GM12878 (cell line): ENCODE measurements at regions not wholly inside any gene's neighbourhood (a gene's known extent, or its start where the extent isn't known, plus 50 kb on each side); places are given as distances from the start of the nearest gene placed in this dataset.
"Not testable (repeated sequence)": the region's sequence is repeated elsewhere in the genome, so short reads cannot be mapped to it uniquely, and the experiment has no call there.

ENCODE experiments used
- ATAC-seq: fragments of 200-7000 bp; cut with Tn5 transposase; 3 replicates; pipeline ENCODE4 v1.9.1; 2020; ENCODE audit warnings: mild to moderate bottlenecking, moderate library complexity
- BruUV-seq: library from RNA; stranded (reverse); fragments of 400-500 nt; replicated peaks from 2 replicates; lab custom pipeline; 2021; lab: Mats Ljungman, UMichigan
- CTCF ChIA-PET: fragments of 300-600 bp; sonication (Branson Sonifier 250); formaldehyde crosslinking; extraction: SDS; loops from one replicate; lab custom pipeline; 2021; ENCODE audit warnings: inconsistent platforms; lab: Yijun Ruan, JAX
- POLR2A ChIA-PET: fragments of 350-600 bp; formaldehyde crosslinking; extraction: SDS; loops from one replicate; lab custom pipeline; 2021; ENCODE audit warnings: inconsistent platforms; lab: Charles Lee
- RAD21 ChIA-PET: fragments of 300-600 bp; sonication (Branson Sonifier 250); formaldehyde crosslinking; loops from one replicate; lab custom pipeline; 2023; ENCODE audit warnings: antibody characterized with exemption; ENCODE audit not compliant: unreplicated experiment; lab: Charles Lee
- SMC1A ChIA-PET: fragments of 300-600 bp; sonication (Branson Sonifier 250); formaldehyde crosslinking; loops from one replicate; lab custom pipeline; 2023; ENCODE audit not compliant: unreplicated experiment, uncharacterized antibody; lab: Charles Lee
- DNase-seq: peaks from one replicate; pipeline ENCODE4 v3.0.0-alpha.2; 2011; ENCODE audit warnings: low read depth, low spot score
- FAIRE-seq: peaks from 3 replicates; lab custom pipeline; 2011; peaks lifted over from hg19 to GRCh38; lab: Jason Lieb, UNC
- H2AFZ ChIP-seq: 2 replicates; pipeline ENCODE4 v1.6.0; 2011; ENCODE audit warnings: low read depth, low read length, control low read depth; ENCODE audit not compliant: control insufficient read depth
- H3K27ac ChIP-seq: 2 replicates; pipeline ENCODE4 v1.5.1; 2011; ENCODE audit warnings: control low read depth; ENCODE audit not compliant: control insufficient read depth, insufficient read depth
- H3K27me3 ChIP-seq, 2 experiments: replicated peaks in 1 of 2; 2 replicates each; pipeline versions ENCODE4 v1.6.0 to v1.6.1; 2011; ENCODE audit warnings: low read length in 1 of 2; ENCODE audit not compliant: control insufficient read depth in 2 of 2, insufficient read depth in 2 of 2
- H3K36me3 ChIP-seq, 2 experiments: 2 replicates each; pipeline ENCODE4 v1.5.1; 2011; ENCODE audit warnings: low read length in 1 of 2; ENCODE audit not compliant: control insufficient read depth in 2 of 2, insufficient read depth in 2 of 2
- H3K4me1 ChIP-seq: 2 replicates; pipeline ENCODE4 v1.6.1; 2011; ENCODE audit warnings: mild to moderate bottlenecking, low read length, moderate library complexity, mixed read lengths; ENCODE audit not compliant: control insufficient read depth, insufficient read depth
- H3K4me2 ChIP-seq: 2 replicates; pipeline ENCODE4 v1.6.0; 2011; ENCODE audit warnings: control low read depth; ENCODE audit not compliant: control insufficient read depth, insufficient read depth
- H3K4me3 ChIP-seq: fragments of 200-600 bp; sonication (generic); 2 replicates; pipeline ENCODE4 v1.5.1; 2016
- H3K79me2 ChIP-seq: 2 replicates; pipeline ENCODE4 v1.6.0; 2011; ENCODE audit warnings: low read length; ENCODE audit not compliant: control insufficient read depth, insufficient read depth
- H3K9ac ChIP-seq: 2 replicates; pipeline ENCODE4 v1.8.0; 2011; ENCODE audit warnings: low read length, control low read depth, mixed read lengths; ENCODE audit not compliant: control insufficient read depth, insufficient read depth
- H3K9me3 ChIP-seq: replicated peaks from 3 replicates; pipeline ENCODE4 v1.5.1; 2011; ENCODE audit warnings: mild to moderate bottlenecking, low read length; ENCODE audit not compliant: control insufficient read depth, insufficient read depth
- H4K20me1 ChIP-seq: 2 replicates; pipeline ENCODE4 v1.6.0; 2011; ENCODE audit not compliant: control insufficient read depth, insufficient read depth
- DPF2 ChIP-seq: fragments of 450-650 bp; IDR thresholded peaks from 2 replicates; pipeline ENCODE4 v1.6.1; 2017; ENCODE audit warnings: mild to moderate bottlenecking
- EED ChIP-seq: sonication (generic); IDR thresholded peaks from 2 replicates; pipeline ENCODE4 v1.6.1; 2016; ENCODE audit warnings: antibody characterized with exemption, low read depth
- ESRRA ChIP-seq: IDR thresholded peaks from 2 replicates; pipeline ENCODE4 v1.6.1; 2012; ENCODE audit warnings: mild to moderate bottlenecking, low read length, improper control_type of control experiment
- ETV6 ChIP-seq, 2 experiments: fragments of 450-650 bp in 1 of 2; IDR thresholded peaks in 1 of 2; conservative IDR thresholded peaks in 1 of 2; 2 replicates each; pipeline ENCODE4 v1.6.1; 2014; ENCODE audit warnings: antibody characterized with exemption in 1 of 2, borderline replicate concordance in 1 of 2, low read depth in 1 of 2, mild to moderate bottlenecking in 1 of 2, moderate library complexity in 1 of 2
- IKZF1 ChIP-seq: fragments of 450-650 bp; conservative IDR thresholded peaks from 2 replicates; pipeline ENCODE4 v1.6.1; 2017; ENCODE audit warnings: antibody characterized with exemption, mild to moderate bottlenecking
- MLLT1 ChIP-seq: fragments of 450-650 bp; IDR thresholded peaks from 2 replicates; pipeline ENCODE4 v1.6.1; 2016; ENCODE audit warnings: mild to moderate bottlenecking
- NBN ChIP-seq: fragments of 450-650 bp; IDR thresholded peaks from 2 replicates; pipeline ENCODE4 v1.6.1; 2016
- SIN3A ChIP-seq: IDR thresholded peaks from 2 replicates; pipeline ENCODE4 v1.6.1; 2012; ENCODE audit warnings: low read depth, low read length, improper control_type of control experiment
- SRF ChIP-seq, 2 experiments: IDR thresholded peaks; 2 replicates each; pipeline ENCODE4 v1.6.1; 2011; ENCODE audit warnings: low read depth in 2 of 2, low read length in 2 of 2, mild to moderate bottlenecking in 1 of 2, moderate library complexity in 1 of 2
- STAT3 ChIP-seq: IDR thresholded peaks from 2 replicates; pipeline ENCODE4 v1.6.1; 2011; ENCODE audit warnings: low read depth, low read length, improper control_type of control experiment
- USF2 ChIP-seq: IDR thresholded peaks from 2 replicates; pipeline ENCODE4 v1.6.1; 2011; ENCODE audit warnings: low read depth, low read length, improper control_type of control experiment, borderline replicate concordance
- WGBS: methylation state at CpG from one replicate; pipeline ENCODE4 v1.1.6; 2016; ENCODE audit warnings: low lambda C conversion rate; ENCODE audit not compliant: insufficient replicate concordance, insufficient coverage; ENCODE audit errors: missing lambda C conversion rate; 5-methylcytosine and 5-hydroxymethylcytosine counted together
- in situ Hi-C: fragments of 300-500 bp; cut with MboI; formaldehyde crosslinking; loops from 9 replicates; pipeline ENCODE4 v1.14.3; 2018; ENCODE audit warnings: mixed read lengths
- intact Hi-C: fragments of 100-400 bp; cut with micrococcal nuclease; formaldehyde crosslinking; loops from one replicate; pipeline ENCODE4 v1.14.2; 2022; ENCODE audit not compliant: unreplicated experiment

DNA sequence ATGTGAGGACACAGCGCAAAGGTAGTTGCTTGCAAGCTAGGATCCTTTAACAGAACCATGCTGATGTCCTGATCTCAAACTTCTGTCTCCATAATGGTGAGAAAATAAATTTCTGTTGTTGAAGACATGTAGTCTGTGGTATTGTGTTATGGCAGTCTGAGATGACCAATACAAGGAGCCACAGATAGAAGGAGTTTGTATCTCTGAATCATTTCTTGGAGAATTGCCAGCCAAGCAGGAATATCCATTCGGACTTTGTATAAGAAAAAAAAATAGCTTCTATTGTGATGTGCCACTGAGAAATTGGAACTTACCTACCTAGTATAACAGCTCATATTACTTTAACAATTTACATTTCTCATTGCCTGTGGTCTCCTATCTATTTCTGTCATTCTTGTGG, 447.6 kb upstream of the CA10 start (continued):
- TF ChIP-seq SRF (IDR thresholded peaks at IDR 0.05; ENCODE audit: low read depth in 2 of 2, low read length in 2 of 2) = no peak

- ATAC-seq (no peak), DNase-seq (no peak), FAIRE-seq (no peak)
- Histone ChIP-seq H3K27ac (no peak overlapping the region), H3K9ac (no peak overlapping the region), H3K79me2 (no peaks in the 10 kb centered on the region), H3K4me2 (no peak overlapping the region), H3K36me3 (no peaks in the 10 kb centered on the region), H3K9me3 (no peaks in the 10 kb centered on the region), H3K27me3 (no peaks in the 10 kb centered on the region), H3K4me1 (no peaks in the 10 kb centered on the region), H3K4me3 (no peak overlapping the region), H2AFZ (no peak overlapping the region)
- in situ Hi-C loops (no loop called here), intact Hi-C loops (no loop called here)
- ChIA-PET POLR2A (no interaction called here), CTCF (no interaction called here), RAD21 (no interaction called here), SMC1A (no interaction called here)
- TF ChIP-seq SIN3A = no peak
- no peak for TF ChIP-seq EED
- no peak for TF ChIP-seq ETV6 (conservative IDR thresholded peaks at IDR 0.05 in 1 of 2, IDR thresholded peaks at IDR 0.05 in 1 of 2; ENCODE audit: borderline replicate concordance in 1 of 2, low read depth in 1 of 2)
- TF ChIP-seq MLLT1 = no peak
- TF ChIP-seq IKZF1 = no peak
- no peak for TF ChIP-seq ESRRA
- no peak for TF ChIP-seq NBN
- TF ChIP-seq USF2 = no peak
- TF ChIP-seq STAT3 = no peak
- no peak for TF ChIP-seq DPF2
- TF ChIP-seq, all 136 proteins: peak for 0
- WGBS = 31% methylated on average over 2 of the region's 2 CpGs
- no TSS peak for BruUV-seq
- no peaks in the 10 kb centered on the region for H4K20me1 ChIP-seq
Measured at GRCh38 chr17:52604105-52604504, 445.6 kb upstream of the CA10 start.

- H2AFZ ChIP-seq, H4K20me1 ChIP-seq, H3K9me3 ChIP-seq, H3K4me3 ChIP-seq, POLR2A ChIA-PET, H3K9ac ChIP-seq, H3K36me3 ChIP-seq, FAIRE-seq, H3K27ac ChIP-seq, intact Hi-C loops, H3K27me3 ChIP-seq, DNase-seq, H3K4me1 ChIP-seq, ATAC-seq, RAD21 ChIA-PET, SMC1A ChIA-PET, in situ Hi-C loops, H3K79me2 ChIP-seq, H3K4me2 ChIP-seq, BruUV-seq, CTCF ChIA-PET: not testable (repeated sequence)
- WGBS = 35% methylated on average over 11 of the region's 11 CpGs
Measured at GRCh38 chr17:52597452-52598215, 439.1 kb upstream of the CA10 start.
